Colonic mucosa (tissue), 4 donors: ENCODE measurements at regions not wholly inside any gene's neighbourhood (a gene's known extent, or its start where the extent isn't known, plus 50 kb on each side); places are given as distances from the start of the nearest gene placed in this dataset.

Experiments used
- DNase-seq: peaks from one replicate; pipeline ENCODE4 v3.0.0-alpha.2; 2020
- H3K27ac ChIP-seq: fragments of 200-600 bp; one replicate; pipeline ENCODE4 v1.8.0; 2021
- H3K27me3 ChIP-seq: fragments of 200-600 bp; one replicate; pipeline ENCODE4 v1.8.0; 2021
- H3K36me3 ChIP-seq: fragments of 200-600 bp; one replicate; pipeline ENCODE4 v1.8.0; 2021
- H3K4me1 ChIP-seq: fragments of 200-600 bp; one replicate; pipeline ENCODE4 v1.8.0; 2021; ENCODE audit warnings: mild to moderate bottlenecking
- H3K4me3 ChIP-seq: fragments of 200-600 bp; one replicate; pipeline ENCODE4 v1.8.0; 2021
- H3K9ac ChIP-seq, 2 donors: one replicate each; pipeline ENCODE4 v1.7.0; 2013; ENCODE audit warnings: control low read depth in 2 of 2, low read depth in 2 of 2, low read length in 2 of 2
- H3K9me3 ChIP-seq: fragments of 200-600 bp; one replicate; pipeline ENCODE4 v1.8.0; 2021
- CTCF ChIP-seq: fragments of 200-600 bp; IDR thresholded peaks from one replicate; pipeline ENCODE4 v1.8.0; 2022; ENCODE audit warnings: antibody characterized with exemption, mild to moderate bottlenecking
- intact Hi-C: fragments of 100-400 bp; cut with DNase I; formaldehyde crosslinking; loops from one replicate; pipeline ENCODE4 v1.14.1; 2022
- donor health status: healthy.
- donor health status: DM: no; HTN: no; CAD: no.
- donor health status: DM: no; HTN: no; CAD: no.

DNA sequence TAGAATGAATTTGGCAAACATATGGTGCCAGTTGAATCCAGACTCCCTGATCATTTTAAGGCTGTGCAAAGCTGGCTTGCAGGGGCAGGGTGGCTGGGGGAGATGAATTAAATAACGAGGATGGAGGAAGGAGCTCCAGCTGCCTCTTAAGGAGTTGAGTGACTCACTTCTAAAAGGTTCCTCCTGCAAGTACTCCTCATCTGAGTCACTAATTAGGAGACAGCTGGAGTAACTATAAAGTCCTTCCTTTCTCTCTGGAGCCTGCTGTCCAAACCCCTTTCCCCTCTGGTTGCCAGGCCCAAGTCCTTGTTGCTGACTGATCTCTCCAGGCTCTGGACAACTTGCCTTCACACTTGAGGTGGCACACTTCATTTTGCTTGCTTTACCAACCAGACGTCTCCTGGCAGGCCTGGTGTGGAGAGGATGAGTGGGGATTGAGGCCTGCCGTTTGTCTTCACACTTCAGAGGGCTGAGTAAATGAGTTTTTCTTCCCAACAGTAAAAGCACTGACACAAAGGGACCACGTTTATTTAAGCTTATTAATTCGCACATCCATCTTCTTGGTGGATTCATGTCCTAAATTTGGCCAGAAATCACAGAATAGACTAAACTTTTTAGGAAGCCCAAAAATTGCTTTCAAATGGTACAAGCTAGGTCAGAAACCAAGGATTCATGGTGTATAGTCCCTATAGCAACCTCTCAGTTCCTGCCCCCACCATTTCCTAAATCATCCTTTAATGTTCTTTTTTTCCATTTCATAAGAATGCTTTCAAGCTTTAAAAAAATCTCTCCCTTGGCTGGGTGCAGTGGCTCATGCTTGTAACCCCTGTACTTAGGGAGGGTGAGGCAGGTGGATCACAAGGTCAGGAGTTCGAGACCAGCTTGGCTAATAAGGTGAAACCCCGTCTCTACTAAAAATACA is 90.5 kb upstream of the MYRIP start:
- H3K9ac ChIP-seq = no peak overlapping the region
- no peak overlapping the region for H3K27ac ChIP-seq
- DNase-seq = no peak
- no peak overlapping the region for H3K4me3 ChIP-seq
- TF ChIP-seq CTCF = no peak
- intact Hi-C loops = no loop called here
- no peaks in the 10 kb centered on the region for H3K9me3 ChIP-seq
- no peaks in the 10 kb centered on the region for H3K4me1 ChIP-seq
- H3K27me3 ChIP-seq = no peaks in the 10 kb centered on the region
- no peaks in the 10 kb centered on the region for H3K36me3 ChIP-seq

DNA sequence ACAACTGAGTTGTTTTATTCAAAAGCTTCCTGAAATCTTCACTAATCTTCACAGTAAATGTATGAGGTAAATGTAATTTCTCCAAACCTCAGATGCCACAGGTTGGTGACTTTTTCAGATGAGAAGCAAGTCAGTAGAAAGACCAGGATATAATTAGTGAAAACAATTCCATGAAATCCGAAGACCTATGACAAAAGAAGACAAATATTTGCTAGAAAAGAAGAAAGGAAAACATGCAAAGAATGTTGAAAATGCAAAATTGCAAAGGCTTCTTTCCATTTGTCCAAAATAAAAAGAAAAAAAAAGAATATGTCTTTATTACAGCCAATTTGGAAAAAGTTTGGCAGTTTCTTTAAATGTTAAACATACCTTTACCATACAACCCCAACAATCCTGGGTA is 88.3 kb upstream of the MYRIP start:
- Histone ChIP-seq H3K4me1 (no peaks in the 10 kb centered on the region), H3K27ac (no peak overlapping the region), H3K9ac (no peak overlapping the region), H3K4me3 (no peak overlapping the region), H3K9me3 (no peaks in the 10 kb centered on the region), H3K27me3 (no peaks in the 10 kb centered on the region), H3K36me3 (no peaks in the 10 kb centered on the region)
- intact Hi-C loops = loop anchor here (5.0 to 10.0 kb wide), 2 partner anchors 274 to 456 kb away; no protein-coding TSS in a partner anchor
- DNase-seq = no peak
- no peak for TF ChIP-seq CTCF

DNA sequence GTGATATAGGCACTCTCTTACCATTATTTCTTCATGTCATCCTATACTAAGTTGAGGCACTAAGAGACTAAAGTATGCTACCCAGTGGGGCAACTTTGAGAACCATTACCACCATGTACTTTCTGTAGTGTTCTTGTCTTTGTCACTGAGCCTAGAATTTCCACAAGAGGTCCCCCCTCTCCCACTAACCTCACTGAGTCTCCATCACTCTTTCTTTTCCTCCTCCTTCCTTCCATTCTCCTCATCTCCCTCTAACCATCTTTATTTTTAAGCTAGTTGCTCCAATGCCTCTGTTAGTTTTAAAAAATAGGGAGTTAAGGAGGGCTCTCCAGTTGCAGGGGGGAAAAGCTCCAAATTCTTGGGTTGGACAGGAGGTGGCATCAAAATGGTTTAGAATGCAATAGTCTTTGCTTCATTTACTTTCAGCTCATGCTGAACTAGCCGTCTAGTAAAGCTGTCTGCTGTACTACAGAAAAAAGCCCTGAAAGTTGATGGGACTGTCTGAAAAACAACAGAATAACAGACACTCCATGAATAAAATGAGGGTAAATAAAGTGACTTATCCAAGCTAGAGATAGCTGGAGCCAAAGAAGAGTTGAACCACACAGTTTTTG is 85.1 kb upstream of the MYRIP start:
- Histone ChIP-seq H3K36me3 (no peaks in the 10 kb centered on the region), H3K4me3 (no peak overlapping the region), H3K4me1 (no peaks in the 10 kb centered on the region), H3K9ac (no peak overlapping the region), H3K27me3 (no peaks in the 10 kb centered on the region), H3K27ac (no peak overlapping the region), H3K9me3 (no peaks in the 10 kb centered on the region)
- DNase-seq = no peak
- intact Hi-C loops = loop anchor here (5.0 to 10.0 kb wide), 2 partner anchors 270 to 453 kb away; no protein-coding TSS in a partner anchor
- TF ChIP-seq CTCF = no peak

DNA sequence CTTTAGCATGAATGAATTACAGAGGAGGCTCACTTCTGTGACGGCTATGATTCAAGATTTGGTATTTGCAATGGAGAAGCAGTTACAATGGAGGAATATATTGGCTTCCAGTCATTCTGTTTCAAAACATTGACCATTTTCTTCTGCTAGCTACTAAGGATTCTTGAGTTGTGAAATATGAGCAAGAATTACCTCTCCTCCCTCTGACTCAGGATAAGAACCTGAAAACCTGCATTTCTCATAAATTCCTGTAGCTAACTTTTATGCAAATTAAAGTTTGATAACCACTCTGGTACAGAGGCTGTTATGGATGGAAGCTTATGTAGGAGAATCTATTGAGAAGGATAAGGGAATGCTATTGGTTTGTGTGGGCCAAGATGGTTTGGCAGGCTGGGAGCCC is 84.1 kb upstream of the MYRIP start:
- no peak for TF ChIP-seq CTCF
- H3K9me3 ChIP-seq = no peaks in the 10 kb centered on the region
- H3K36me3 ChIP-seq = no peaks in the 10 kb centered on the region
- no peak overlapping the region for H3K27ac ChIP-seq
- H3K27me3 ChIP-seq = no peaks in the 10 kb centered on the region
- H3K9ac ChIP-seq = no peak overlapping the region
- H3K4me3 ChIP-seq = no peak overlapping the region
- H3K4me1 ChIP-seq = no peaks in the 10 kb centered on the region
- DNase-seq = no peak
- intact Hi-C loops = loop anchor here (10.0 kb wide), 1 partner anchor 269 kb away; no protein-coding TSS in a partner anchor

GRCh38 chr3:39727415-39727814 is 82.0 kb upstream of the MYRIP start:
- Histone ChIP-seq H3K36me3 (no peaks in the 10 kb centered on the region), H3K9ac (no peak overlapping the region), H3K9me3 (no peaks in the 10 kb centered on the region), H3K4me1 (no peaks in the 10 kb centered on the region), H3K4me3 (no peak overlapping the region), H3K27ac (no peak overlapping the region), H3K27me3 (no peaks in the 10 kb centered on the region)
- TF ChIP-seq CTCF = no peak
- DNase-seq = no peak
- intact Hi-C loops = loop anchor here (10.0 kb wide), 1 partner anchor 267 kb away; no protein-coding TSS in a partner anchor
